MCF 10A (cell line): ENCODE measurements at regions not wholly inside any gene's neighbourhood (a gene's known extent, or its start where the extent isn't known, plus 50 kb on each side); places are given as distances from the start of the nearest gene placed in this dataset.

ENCODE experiments used
- BruUV-seq: library from RNA; stranded (reverse); fragments of 400-500 nt; replicated peaks from 2 replicates; lab custom pipeline; 2021; lab: Mats Ljungman, UMichigan
- CTCF ChIA-PET: fragments of 300-600 bp; sonication (Branson Sonifier 250); formaldehyde crosslinking; extraction: SDS; loops from one replicate; lab custom pipeline; 2021; ENCODE audit warnings: antibody characterized with exemption, inconsistent platforms; lab: Yijun Ruan, JAX
- POLR2A ChIA-PET: fragments of 300-600, 350-650 bp; sonication (Branson Sonifier 250); formaldehyde crosslinking; extraction: SDS; loops from one replicate; lab custom pipeline; 2020; ENCODE audit warnings: antibody characterized with exemption, inconsistent platforms; lab: Yijun Ruan, JAX
- DNase-seq: peaks from one replicate; pipeline ENCODE4 v3.0.0-alpha.2; 2018; ENCODE audit not compliant: unreplicated experiment
- H3K27ac Mint-ChIP-seq: one replicate; pipeline ENCODE4 v1.8.0; 2022; ENCODE audit warnings: mild to moderate bottlenecking, low read depth, mixed read lengths; ENCODE audit not compliant: unreplicated experiment
- H3K27me3 Mint-ChIP-seq: one replicate; pipeline ENCODE4 v1.8.0; 2022; ENCODE audit warnings: mixed read lengths; ENCODE audit not compliant: insufficient read depth, unreplicated experiment
- H3K36me3 Mint-ChIP-seq: one replicate; pipeline ENCODE4 v1.8.0; 2022; ENCODE audit warnings: mild to moderate bottlenecking, moderate library complexity, mixed read lengths; ENCODE audit not compliant: insufficient read depth, unreplicated experiment
- H3K4me1 Mint-ChIP-seq: one replicate; pipeline ENCODE4 v1.8.0; 2022; ENCODE audit warnings: mixed read lengths; ENCODE audit not compliant: insufficient read depth, unreplicated experiment
- H3K4me3 Mint-ChIP-seq: one replicate; pipeline ENCODE4 v1.8.0; 2022; ENCODE audit warnings: mild to moderate bottlenecking, moderate library complexity, mixed read lengths; ENCODE audit not compliant: unreplicated experiment
- H3K9me3 Mint-ChIP-seq: one replicate; pipeline ENCODE4 v1.8.0; 2022; ENCODE audit warnings: mixed read lengths; ENCODE audit not compliant: unreplicated experiment
- CTCF ChIP-seq: fragments of 200-600 bp; IDR thresholded peaks from one replicate; pipeline ENCODE4 v1.8.0; 2022; ENCODE audit warnings: antibody characterized with exemption, mild to moderate bottlenecking; ENCODE audit not compliant: unreplicated experiment
- intact Hi-C: fragments of 100-400 bp; cut with micrococcal nuclease; formaldehyde crosslinking; loops from 2 replicates; pipeline ENCODE4 v1.14.1; 2022

GRCh38 chr13:21938168-21938567 is 267.3 kb downstream of the FGF9 start:
- no TSS peak for BruUV-seq
- Mint-ChIP-seq H3K36me3 (no peaks in the 10 kb centered on the region), H3K4me1 (no peaks in the 10 kb centered on the region), H3K9me3 (no peaks in the 10 kb centered on the region), H3K27ac (no peak overlapping the region), H3K4me3 (no peak overlapping the region), H3K27me3 (no peaks in the 10 kb centered on the region)
- ChIA-PET CTCF (interaction anchor here (1.0 kb wide), 1 partner anchor 18 kb away, joined by 3 read pairs; no protein-coding TSS in a partner anchor), POLR2A (no interaction called here)
- intact Hi-C loops: no loop called here
- no peak for TF ChIP-seq CTCF
- DNase-seq: no peak

GRCh38 chr13:21938636-21939035 is 267.8 kb downstream of the FGF9 start:
- H3K4me1 Mint-ChIP-seq: no peaks in the 10 kb centered on the region
- H3K27ac Mint-ChIP-seq: no peak overlapping the region
- TF ChIP-seq CTCF: no peak
- CTCF ChIA-PET: interaction anchor here (1.0 kb wide), 1 partner anchor 18 kb away, joined by 3 read pairs; no protein-coding TSS in a partner anchor
- H3K36me3 Mint-ChIP-seq: no peaks in the 10 kb centered on the region
- no TSS peak for BruUV-seq
- DNase-seq: no peak
- intact Hi-C loops: no loop called here
- no peaks in the 10 kb centered on the region for H3K27me3 Mint-ChIP-seq
- H3K4me3 Mint-ChIP-seq: no peak overlapping the region
- POLR2A ChIA-PET: no interaction called here
- peaks cover 2% of the 10 kb centered on the region for H3K9me3 Mint-ChIP-seq

- Mint-ChIP-seq H3K4me1 (no peaks in the 10 kb centered on the region), H3K36me3 (no peaks in the 10 kb centered on the region), H3K27me3 (no peaks in the 10 kb centered on the region), H3K4me3 (no peak overlapping the region), H3K9me3 (peaks cover 7% of the 10 kb centered on the region), H3K27ac (no peak overlapping the region)
- POLR2A ChIA-PET: no interaction called here
- BruUV-seq: no TSS peak
- CTCF ChIA-PET: no interaction called here
- intact Hi-C loops: no loop called here
- no peak for DNase-seq
- no peak for TF ChIP-seq CTCF
These were observed 271.2 kb downstream of the FGF9 start for GRCh38 chr13:21942061-21942460.

- Mint-ChIP-seq H3K36me3 (no peaks in the 10 kb centered on the region), H3K27ac (no peak overlapping the region), H3K27me3 (no peaks in the 10 kb centered on the region), H3K4me1 (no peaks in the 10 kb centered on the region), H3K9me3 (peaks cover 7% of the 10 kb centered on the region), H3K4me3 (no peak overlapping the region)
- DNase-seq: no peak
- POLR2A ChIA-PET: no interaction called here
- intact Hi-C loops: no loop called here
- CTCF ChIA-PET: interaction anchor here (0.6 kb wide), 1 partner anchor 304 kb away, joined by 3 read pairs; no protein-coding TSS in a partner anchor
- no TSS peak for BruUV-seq
- TF ChIP-seq CTCF: no peak
These were observed 273.7 kb downstream of the FGF9 start for GRCh38 chr13:21944610-21945009.
